Panc1 (cell line): ENCODE measurements at regions not wholly inside any gene's neighbourhood (a gene's known extent, or its start where the extent isn't known, plus 50 kb on each side); places are given as distances from the start of the nearest gene placed in this dataset.

Experiments used
- POLR2AphosphoS5 ChIP-seq: IDR thresholded peaks from 2 replicates; pipeline ENCODE4 v1.6.1; 2012; ENCODE audit warnings: mild to moderate bottlenecking, low read depth, low read length, moderate library complexity
- SIN3A ChIP-seq: IDR thresholded peaks from 2 replicates; pipeline ENCODE4 v1.6.1; 2012; ENCODE audit warnings: low read depth, mild to moderate bottlenecking, low read length, moderate library complexity, borderline replicate concordance; ENCODE audit not compliant: insufficient read depth
- TF ChIP-seq, protein P1 (sequence below): fragments of 450-650 bp; IDR thresholded peaks from 2 replicates; pipeline ENCODE4 v1.5.1; 2017; ENCODE audit warnings: mild to moderate bottlenecking

DNA sequence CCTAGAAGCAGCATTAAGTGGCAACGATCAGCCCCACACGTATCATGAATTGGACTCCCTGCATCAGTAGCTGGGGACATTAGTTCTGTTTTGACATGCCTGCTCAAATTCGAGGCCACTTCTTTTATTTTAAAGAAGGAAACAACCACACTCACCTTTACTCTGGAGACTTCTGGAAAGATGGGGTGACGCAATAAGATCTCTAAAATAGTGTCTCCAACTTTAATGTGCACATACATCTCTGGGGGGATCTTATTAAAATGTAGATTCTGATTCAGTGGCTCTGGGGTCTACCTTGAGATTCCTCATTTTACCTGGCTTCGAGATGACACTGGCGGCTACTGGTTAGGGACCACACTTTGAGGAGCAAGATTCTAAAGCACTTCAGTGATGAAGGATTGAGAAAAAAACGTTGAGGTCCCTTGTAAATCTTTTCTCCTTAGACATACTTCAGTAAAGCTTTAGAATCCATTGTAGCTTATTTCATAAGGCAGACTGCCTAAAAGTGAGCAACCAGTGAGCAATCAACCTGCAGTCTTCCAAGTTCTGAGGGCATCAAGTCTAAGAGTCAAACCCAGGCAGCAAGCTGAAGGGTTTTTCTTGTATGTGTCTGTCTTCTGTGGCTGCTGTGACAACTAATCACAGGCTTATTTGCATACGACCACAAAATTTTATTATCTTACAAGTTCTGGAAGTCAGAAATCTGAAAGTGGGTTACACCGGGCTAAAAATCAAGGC is 718.6 kb upstream of the TBX3 start:
- TF ChIP-seq, protein P1, sequence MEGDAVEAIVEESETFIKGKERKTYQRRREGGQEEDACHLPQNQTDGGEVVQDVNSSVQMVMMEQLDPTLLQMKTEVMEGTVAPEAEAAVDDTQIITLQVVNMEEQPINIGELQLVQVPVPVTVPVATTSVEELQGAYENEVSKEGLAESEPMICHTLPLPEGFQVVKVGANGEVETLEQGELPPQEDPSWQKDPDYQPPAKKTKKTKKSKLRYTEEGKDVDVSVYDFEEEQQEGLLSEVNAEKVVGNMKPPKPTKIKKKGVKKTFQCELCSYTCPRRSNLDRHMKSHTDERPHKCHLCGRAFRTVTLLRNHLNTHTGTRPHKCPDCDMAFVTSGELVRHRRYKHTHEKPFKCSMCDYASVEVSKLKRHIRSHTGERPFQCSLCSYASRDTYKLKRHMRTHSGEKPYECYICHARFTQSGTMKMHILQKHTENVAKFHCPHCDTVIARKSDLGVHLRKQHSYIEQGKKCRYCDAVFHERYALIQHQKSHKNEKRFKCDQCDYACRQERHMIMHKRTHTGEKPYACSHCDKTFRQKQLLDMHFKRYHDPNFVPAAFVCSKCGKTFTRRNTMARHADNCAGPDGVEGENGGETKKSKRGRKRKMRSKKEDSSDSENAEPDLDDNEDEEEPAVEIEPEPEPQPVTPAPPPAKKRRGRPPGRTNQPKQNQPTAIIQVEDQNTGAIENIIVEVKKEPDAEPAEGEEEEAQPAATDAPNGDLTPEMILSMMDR, result no peak
- TF ChIP-seq POLR2AphosphoS5 (no peak), SIN3A (no peak)
